ENCODE measurements at regions not wholly inside any gene's neighbourhood (a gene's known extent, or its start where the extent isn't known, plus 50 kb on each side); places are given as distances from the start of the nearest gene placed in this dataset.

- TF ChIP-seq POLR2A (IDR thresholded peaks at IDR 0.05): no peak
- TF ChIP-seq CTCF (IDR thresholded peaks at IDR 0.05): no peak
Observed at GRCh38 chr2:36270758-36271157, 84.8 kb upstream of the CRIM1 start.

All from right lobe of liver (tissue), 4 donors.